Peyer's patch (tissue), 4 donors: ENCODE measurements at regions not wholly inside any gene's neighbourhood (a gene's known extent, or its start where the extent isn't known, plus 50 kb on each side); places are given as distances from the start of the nearest gene placed in this dataset.

Source experiments
- DNase-seq, 3 donors: peaks; one replicate each; pipeline ENCODE4 v3.0.0-alpha.2; 2017 to 2019
- H3K27ac ChIP-seq, 4 donors: fragments of 200-600 bp; sonication (generic); one replicate each; pipeline ENCODE4 v1.5.1; 2016 to 2019
- H3K27me3 ChIP-seq, 2 donors: fragments of 200-600 bp; sonication (generic); one replicate each; pipeline ENCODE4 v1.5.1; 2019
- H3K36me3 ChIP-seq, 3 donors: fragments of 200-600 bp; sonication (generic); one replicate each; pipeline ENCODE4 v1.5.1; 2016 to 2019
- H3K4me1 ChIP-seq, 4 donors: fragments of 200-600 bp; sonication (generic); one replicate each; pipeline ENCODE4 v1.5.1; 2016 to 2019
- H3K4me3 ChIP-seq, 4 donors: fragments of 200-600 bp; sonication (generic); 1 replicate in 3 of 4; 2 replicates in 1 of 4; pipeline ENCODE4 v1.5.1; 2016 to 2019; ENCODE audit warnings: mild to moderate bottlenecking in 1 of 4
- H3K9me3 ChIP-seq, 4 donors: fragments of 200-600 bp; sonication (generic); one replicate each; pipeline ENCODE4 v1.5.1; 2016 to 2019; ENCODE audit warnings: mild to moderate bottlenecking in 1 of 4
- POLR2A ChIP-seq, 2 donors: fragments of 450-650 bp; IDR thresholded peaks; one replicate each; pipeline ENCODE4 v1.5.1; 2017; ENCODE audit warnings: antibody characterized with exemption in 2 of 2, mild to moderate bottlenecking in 2 of 2, moderate library complexity in 2 of 2
- TF ChIP-seq, protein P1 (sequence below), 6 experiments: fragments of 450-650 bp in 4 of 6; fragments of 200-600 bp in 2 of 6; sonication (generic) in 1 of 6; IDR thresholded peaks; one replicate each; pipeline ENCODE4 v1.5.1; 2017 to 2019; ENCODE audit warnings: antibody characterized with exemption in 6 of 6, mild to moderate bottlenecking in 3 of 6, moderate library complexity in 1 of 6

GRCh38 chr6:40901322-40902055 lies 137.5 kb downstream of the UNC5CL start:
- TF ChIP-seq, protein P1, sequence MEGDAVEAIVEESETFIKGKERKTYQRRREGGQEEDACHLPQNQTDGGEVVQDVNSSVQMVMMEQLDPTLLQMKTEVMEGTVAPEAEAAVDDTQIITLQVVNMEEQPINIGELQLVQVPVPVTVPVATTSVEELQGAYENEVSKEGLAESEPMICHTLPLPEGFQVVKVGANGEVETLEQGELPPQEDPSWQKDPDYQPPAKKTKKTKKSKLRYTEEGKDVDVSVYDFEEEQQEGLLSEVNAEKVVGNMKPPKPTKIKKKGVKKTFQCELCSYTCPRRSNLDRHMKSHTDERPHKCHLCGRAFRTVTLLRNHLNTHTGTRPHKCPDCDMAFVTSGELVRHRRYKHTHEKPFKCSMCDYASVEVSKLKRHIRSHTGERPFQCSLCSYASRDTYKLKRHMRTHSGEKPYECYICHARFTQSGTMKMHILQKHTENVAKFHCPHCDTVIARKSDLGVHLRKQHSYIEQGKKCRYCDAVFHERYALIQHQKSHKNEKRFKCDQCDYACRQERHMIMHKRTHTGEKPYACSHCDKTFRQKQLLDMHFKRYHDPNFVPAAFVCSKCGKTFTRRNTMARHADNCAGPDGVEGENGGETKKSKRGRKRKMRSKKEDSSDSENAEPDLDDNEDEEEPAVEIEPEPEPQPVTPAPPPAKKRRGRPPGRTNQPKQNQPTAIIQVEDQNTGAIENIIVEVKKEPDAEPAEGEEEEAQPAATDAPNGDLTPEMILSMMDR (IDR thresholded peaks at IDR 0.05) = no peak
- no peak for TF ChIP-seq POLR2A (IDR thresholded peaks at IDR 0.05)
- Histone ChIP-seq H3K27me3 (no peaks in the 10 kb centered on the region), H3K4me1 (no peaks in the 10 kb centered on the region), H3K9me3 (no peaks in the 10 kb centered on the region), H3K36me3 (no peaks in the 10 kb centered on the region), H3K27ac (no peak overlapping the region), H3K4me3 (no peak overlapping the region)
- no peak for DNase-seq

DNA sequence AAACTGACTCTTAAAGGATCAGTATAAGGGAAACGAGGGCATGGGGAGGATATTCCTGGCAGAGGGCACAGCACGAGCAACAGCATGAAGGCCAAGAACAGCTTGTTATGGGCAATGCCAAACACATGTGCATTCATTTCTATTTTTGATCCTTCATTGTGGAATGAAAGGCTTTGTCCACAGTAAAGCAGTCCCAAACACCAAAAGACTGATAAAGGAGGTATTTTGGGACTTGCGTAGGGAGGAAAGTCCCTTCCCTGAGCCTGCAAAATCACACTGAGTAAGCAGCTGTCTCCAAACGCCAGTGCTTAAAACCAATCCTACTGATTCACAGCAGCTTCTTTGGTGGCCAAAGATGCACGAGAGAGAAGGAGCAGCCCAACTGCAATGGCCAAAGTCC lies 138.2 kb downstream of the UNC5CL start:
- Histone ChIP-seq H3K9me3 (no peaks in the 10 kb centered on the region), H3K36me3 (no peaks in the 10 kb centered on the region), H3K27ac (no peak overlapping the region), H3K4me3 (no peak overlapping the region), H3K27me3 (no peaks in the 10 kb centered on the region), H3K4me1 (no peaks in the 10 kb centered on the region)
- no peak for TF ChIP-seq POLR2A (IDR thresholded peaks at IDR 0.05)
- TF ChIP-seq, protein P1 (IDR thresholded peaks at IDR 0.05) = no peak
- no peak for DNase-seq

DNA sequence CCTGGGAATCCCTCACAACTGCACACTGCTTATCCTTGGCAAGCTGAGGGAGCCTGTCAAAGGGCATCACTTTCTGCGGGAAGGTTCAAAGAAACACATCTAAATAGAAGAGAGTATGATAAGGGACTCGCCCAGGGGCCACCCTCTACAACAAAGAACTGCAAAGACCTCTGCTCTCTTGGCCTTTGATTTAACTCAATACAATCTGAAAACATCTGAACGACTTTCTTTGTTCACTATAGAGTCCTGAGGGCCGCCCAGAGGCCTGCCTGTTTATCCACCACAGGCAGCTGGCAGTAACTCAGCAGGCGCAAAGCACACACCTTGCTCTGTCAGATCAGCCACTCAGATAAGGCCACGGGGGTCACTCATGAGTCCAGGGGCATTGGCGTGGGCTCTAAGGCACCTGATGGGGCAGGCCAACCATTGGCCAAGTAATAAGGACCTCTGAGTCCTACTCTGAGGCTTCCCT lies 139.3 kb downstream of the UNC5CL start:
- H3K27ac ChIP-seq = no peak overlapping the region

DNA sequence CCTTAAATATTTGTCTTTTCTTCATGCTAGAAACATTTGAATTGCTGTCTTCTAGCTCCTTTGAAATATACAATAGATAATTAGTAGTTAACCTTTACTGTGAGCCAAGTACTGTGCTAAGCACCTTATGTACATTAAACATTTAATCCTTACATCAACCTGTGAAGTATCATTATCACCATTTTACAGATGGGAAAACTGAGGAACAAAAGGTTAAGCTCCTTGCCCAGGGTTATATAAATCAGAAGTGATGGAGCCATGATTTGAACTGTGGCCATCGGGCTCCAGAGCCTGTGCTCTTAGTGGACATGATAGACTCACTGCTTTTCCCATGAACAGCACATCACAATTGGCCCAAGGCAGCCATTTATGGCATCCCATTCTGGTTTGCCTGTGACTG lies 140.9 kb downstream of the UNC5CL start:
- no peaks in the 10 kb centered on the region for H3K4me1 ChIP-seq
- no peak for DNase-seq
- no peaks in the 10 kb centered on the region for H3K27me3 ChIP-seq
- H3K4me3 ChIP-seq = no peak overlapping the region
- H3K27ac ChIP-seq = no peak overlapping the region
- no peaks in the 10 kb centered on the region for H3K36me3 ChIP-seq
- no peak for TF ChIP-seq POLR2A (IDR thresholded peaks at IDR 0.05)
- TF ChIP-seq, protein P1 (IDR thresholded peaks at IDR 0.05) = no peak
- H3K9me3 ChIP-seq = no peaks in the 10 kb centered on the region

More for the DNA sequence above, 139.3 kb downstream of the UNC5CL start:
- Histone ChIP-seq H3K4me3 (no peak overlapping the region), H3K9me3 (no peaks in the 10 kb centered on the region), H3K27me3 (no peaks in the 10 kb centered on the region), H3K36me3 (no peaks in the 10 kb centered on the region), H3K4me1 (no peaks in the 10 kb centered on the region)
- no peak for TF ChIP-seq POLR2A (IDR thresholded peaks at IDR 0.05)
- TF ChIP-seq, protein P1 (IDR thresholded peaks at IDR 0.05) = no peak
- peak in 1 of 3 donors; percentile 47 for DNase-seq

DNA sequence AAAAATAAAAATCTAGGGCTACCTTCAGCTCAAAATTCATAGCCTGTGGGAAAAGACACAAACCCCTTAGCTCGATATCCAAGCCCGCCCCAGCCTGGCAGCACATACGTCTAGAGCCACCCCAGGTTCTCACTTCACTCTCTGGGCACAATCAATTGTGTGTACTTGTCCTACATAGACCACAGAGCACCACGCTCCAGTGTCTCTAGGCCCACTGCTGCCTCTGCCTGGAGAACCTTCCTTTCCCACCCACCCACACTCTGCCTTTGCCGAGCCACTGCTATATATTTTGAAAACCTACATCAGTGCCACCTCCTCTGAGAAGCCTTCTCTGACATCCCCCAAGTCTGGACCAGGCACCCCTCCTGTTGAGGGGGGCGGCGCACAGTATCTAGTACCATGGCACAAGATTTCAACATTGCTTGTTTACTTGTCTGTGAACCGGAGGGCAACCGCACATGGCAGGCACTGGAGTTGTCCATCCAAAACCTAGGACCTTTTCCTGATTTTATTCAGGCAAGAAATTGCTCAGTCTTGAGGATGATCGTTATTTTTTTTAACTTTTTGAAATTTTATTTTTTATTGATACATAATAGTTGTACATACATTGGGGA lies 141.5 kb downstream of the UNC5CL start:
- Histone ChIP-seq H3K36me3 (no peaks in the 10 kb centered on the region), H3K9me3 (no peaks in the 10 kb centered on the region), H3K4me1 (no peaks in the 10 kb centered on the region), H3K27me3 (no peaks in the 10 kb centered on the region), H3K27ac (no peak overlapping the region), H3K4me3 (no peak overlapping the region)
- DNase-seq = no peak
- TF ChIP-seq POLR2A (IDR thresholded peaks at IDR 0.05) = no peak
- TF ChIP-seq, protein P1 (IDR thresholded peaks at IDR 0.05) = no peak
